ENCODE measurements at regions not wholly inside any gene's neighbourhood (a gene's known extent, or its start where the extent isn't known, plus 50 kb on each side); places are given as distances from the start of the nearest gene placed in this dataset.

DNA sequence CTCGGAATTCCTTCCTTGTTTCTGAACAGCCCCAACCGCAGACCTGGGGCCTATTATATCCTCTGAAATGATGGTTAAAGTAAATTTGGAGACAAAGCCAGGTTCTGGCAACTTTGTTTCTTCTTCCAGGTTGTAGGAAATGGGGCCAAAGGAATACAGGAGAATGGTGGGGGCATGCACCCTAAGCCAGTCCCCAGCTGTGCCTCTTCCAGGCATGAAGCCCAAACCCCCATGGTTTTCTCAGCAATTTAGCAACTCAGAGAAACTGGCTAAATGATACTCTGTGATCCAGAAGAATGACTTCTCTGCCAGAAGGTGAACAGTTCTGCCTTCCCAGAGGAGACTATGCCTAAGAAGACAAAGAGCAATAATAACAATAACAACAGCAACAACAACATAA, 635.0 kb upstream of the FANCL start:
- H3K9ac ChIP-seq, result no peak overlapping the region
- no peaks in the 10 kb centered on the region for H3K36me3 ChIP-seq
- H3K27ac ChIP-seq, result no peak overlapping the region
- H3K4me3 ChIP-seq, result no peak overlapping the region
- no peak for TF ChIP-seq Cebpa-rat (IDR thresholded peaks at IDR 0.05)
- no peaks in the 10 kb centered on the region for H3K9me3 ChIP-seq
- no peak overlapping the region for H3K4me2 ChIP-seq
- no peaks in the 10 kb centered on the region for H3K27me3 ChIP-seq
- no peaks in the 10 kb centered on the region for H3K4me1 ChIP-seq
- H4K20me1 ChIP-seq, result no peaks in the 10 kb centered on the region

DNA sequence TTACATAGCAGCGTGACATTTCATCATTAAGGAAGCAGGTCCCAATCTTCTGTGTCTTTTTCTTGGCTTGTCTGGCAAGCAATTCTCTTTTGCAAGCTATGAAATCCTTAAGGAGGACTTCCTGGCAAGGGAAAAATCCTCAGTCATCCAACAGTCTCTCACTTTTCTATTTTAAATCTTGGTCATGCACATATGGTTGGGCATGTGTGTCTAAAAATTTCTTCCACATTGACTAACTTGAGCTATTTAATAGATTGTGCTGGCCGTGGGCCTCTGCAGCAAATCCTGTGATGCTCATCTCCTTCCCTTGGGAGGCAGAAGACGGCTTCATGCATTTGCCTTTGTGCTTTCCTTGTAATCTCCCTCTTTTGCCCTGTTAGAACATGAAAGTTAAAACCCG, 634.3 kb upstream of the FANCL start:
- H3K9me3 ChIP-seq, result no peaks in the 10 kb centered on the region
- no peaks in the 10 kb centered on the region for H4K20me1 ChIP-seq
- no peaks in the 10 kb centered on the region for H3K27me3 ChIP-seq
- no peaks in the 10 kb centered on the region for H3K4me1 ChIP-seq
- H3K4me2 ChIP-seq, result no peak overlapping the region
- H3K27ac ChIP-seq, result no peak overlapping the region
- no peak overlapping the region for H3K4me3 ChIP-seq
- no peak overlapping the region for H3K9ac ChIP-seq
- TF ChIP-seq Cebpa-rat (IDR thresholded peaks at IDR 0.05), result no peak
- no peaks in the 10 kb centered on the region for H3K36me3 ChIP-seq

DNA sequence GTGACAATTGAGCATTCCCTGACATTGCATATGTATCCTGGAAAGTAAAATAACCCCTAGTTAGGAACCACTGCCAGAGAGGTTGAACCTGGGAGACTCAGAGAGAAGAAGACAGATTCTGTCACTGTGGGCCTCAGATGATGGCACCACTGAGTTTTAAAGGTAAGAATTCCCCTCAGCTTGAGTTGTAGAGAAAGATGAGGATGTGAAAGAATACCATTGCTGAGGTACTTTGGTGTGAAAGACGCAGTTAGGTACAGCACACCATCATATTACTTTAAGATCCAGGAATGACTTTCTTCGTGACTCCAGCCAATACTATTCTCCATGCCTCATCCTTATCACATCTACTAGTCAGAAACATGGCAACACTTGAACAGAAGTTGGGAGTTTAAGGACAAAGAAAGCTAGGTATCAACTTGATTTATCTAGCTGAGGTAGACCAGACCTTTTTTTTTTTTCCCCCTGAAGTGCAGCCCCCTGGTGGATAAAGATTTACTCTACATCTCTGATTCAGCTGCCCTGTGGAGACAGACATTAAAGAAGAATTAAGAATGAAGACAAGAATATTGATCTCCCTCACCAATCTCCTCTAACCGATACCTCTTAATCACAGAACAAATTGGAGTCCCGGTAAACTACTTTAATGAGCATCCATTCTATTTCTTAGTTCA, 630.5 kb upstream of the FANCL start:
- no peak overlapping the region for H3K4me2 ChIP-seq
- H3K9ac ChIP-seq, result no peak overlapping the region
- no peaks in the 10 kb centered on the region for H3K4me1 ChIP-seq
- no peak overlapping the region for H3K4me3 ChIP-seq
- no peaks in the 10 kb centered on the region for H3K36me3 ChIP-seq
- no peak for TF ChIP-seq Cebpa-rat (IDR thresholded peaks at IDR 0.05)
- H3K27me3 ChIP-seq, result no peaks in the 10 kb centered on the region
- no peak overlapping the region for H3K27ac ChIP-seq
- H3K9me3 ChIP-seq, result no peaks in the 10 kb centered on the region
- H4K20me1 ChIP-seq, result no peaks in the 10 kb centered on the region

DNA sequence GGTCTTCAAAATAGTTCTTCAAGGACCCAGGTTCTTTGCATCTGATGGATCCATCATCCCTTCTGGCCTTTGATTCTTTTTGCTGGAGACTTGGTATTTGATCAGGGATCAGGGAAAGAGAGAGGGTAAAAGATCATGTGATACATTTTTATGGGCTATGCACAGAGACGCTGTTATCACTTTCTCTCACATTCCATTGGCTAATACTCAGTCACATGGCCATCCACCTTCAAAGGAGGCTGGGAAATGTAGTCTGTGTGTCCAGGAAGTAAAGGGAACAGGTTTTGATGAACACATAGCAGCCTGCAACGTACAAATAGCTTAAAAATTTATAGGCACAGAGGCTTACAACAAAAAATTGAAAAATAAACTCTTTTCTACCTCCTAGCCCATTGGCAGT, 629.6 kb upstream of the FANCL start:
- no peak overlapping the region for H3K27ac ChIP-seq
- no peaks in the 10 kb centered on the region for H3K27me3 ChIP-seq
- H3K36me3 ChIP-seq, result no peaks in the 10 kb centered on the region
- H3K4me2 ChIP-seq, result no peak overlapping the region
- no peak overlapping the region for H3K9ac ChIP-seq
- no peak for TF ChIP-seq Cebpa-rat (IDR thresholded peaks at IDR 0.05)
- H4K20me1 ChIP-seq, result no peaks in the 10 kb centered on the region
- H3K4me1 ChIP-seq, result no peaks in the 10 kb centered on the region
- H3K9me3 ChIP-seq, result no peaks in the 10 kb centered on the region
- H3K4me3 ChIP-seq, result no peak overlapping the region

DNA sequence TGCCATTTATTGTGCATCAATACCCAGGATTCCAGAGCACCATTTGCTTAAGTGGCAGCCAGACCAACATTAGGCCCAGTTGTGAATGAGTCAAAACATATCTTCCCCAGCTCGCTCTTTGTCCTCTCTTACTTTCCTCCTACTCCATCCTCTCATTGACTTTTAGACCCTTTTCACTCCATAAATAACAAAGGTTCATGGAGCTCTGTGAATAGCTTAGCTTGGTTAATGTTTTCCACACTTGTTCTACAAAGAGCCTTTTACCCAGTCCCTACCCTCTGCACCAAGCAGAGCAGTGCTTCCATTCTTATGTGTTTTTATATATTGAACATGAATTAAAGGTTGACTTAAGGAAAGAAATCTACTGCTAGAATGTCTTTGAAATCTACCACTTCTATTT, 625.8 kb upstream of the FANCL start:
- Histone ChIP-seq H3K9me3 (no peaks in the 10 kb centered on the region), H3K4me3 (no peak overlapping the region), H3K27me3 (no peaks in the 10 kb centered on the region), H3K4me1 (no peaks in the 10 kb centered on the region), H3K27ac (no peak overlapping the region), H3K36me3 (no peaks in the 10 kb centered on the region), H3K9ac (no peak overlapping the region), H4K20me1 (no peaks in the 10 kb centered on the region), H3K4me2 (no peak overlapping the region)
- TF ChIP-seq Cebpa-rat (IDR thresholded peaks at IDR 0.05), result no peak

DNA sequence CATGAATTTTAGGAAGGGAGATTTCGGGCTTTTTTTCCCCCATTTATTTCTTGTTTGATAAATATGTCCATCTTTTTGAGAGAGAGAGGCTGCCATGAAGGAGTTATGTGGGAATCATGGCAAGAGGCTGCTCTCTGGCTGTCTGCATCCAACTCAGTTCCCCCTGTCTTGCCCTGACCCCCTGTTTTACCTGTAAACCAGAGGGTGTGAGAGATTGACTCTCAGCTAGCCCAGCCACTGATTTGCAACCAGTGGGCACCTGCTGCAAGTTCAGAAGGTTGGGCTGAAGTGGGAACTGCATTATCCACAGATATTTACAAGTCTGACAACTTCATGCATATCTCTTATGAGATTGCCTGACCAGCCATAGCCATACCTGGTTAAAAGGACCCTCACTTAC, 625.4 kb upstream of the FANCL start:
- Histone ChIP-seq H3K4me3 (no peak overlapping the region), H3K4me1 (no peaks in the 10 kb centered on the region), H3K9me3 (no peaks in the 10 kb centered on the region), H3K4me2 (no peak overlapping the region), H3K27ac (no peak overlapping the region), H3K27me3 (no peaks in the 10 kb centered on the region), H3K36me3 (no peaks in the 10 kb centered on the region), H3K9ac (no peak overlapping the region), H4K20me1 (no peaks in the 10 kb centered on the region)
- no peak for TF ChIP-seq Cebpa-rat (IDR thresholded peaks at IDR 0.05)

DNA sequence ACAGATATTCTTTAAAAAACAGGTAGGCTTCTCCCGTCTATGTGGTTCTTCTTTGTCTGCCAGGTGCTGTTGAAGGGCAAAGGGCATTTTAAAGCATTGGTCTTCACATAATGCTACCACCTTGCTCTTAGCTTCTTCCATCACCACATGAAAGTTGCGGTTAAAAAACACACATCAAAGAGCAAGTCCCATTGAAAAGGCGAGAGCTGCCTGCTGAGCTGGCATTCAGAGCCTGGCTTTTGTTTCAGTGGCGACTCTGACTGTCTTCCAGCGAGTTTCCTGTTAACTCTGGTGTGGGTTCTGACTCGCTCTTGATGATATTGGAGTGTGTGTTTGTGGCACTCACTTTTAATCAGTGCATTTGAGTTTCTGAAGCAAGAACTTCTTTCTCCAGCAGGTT, 624.9 kb upstream of the FANCL start:
- no peaks in the 10 kb centered on the region for H3K4me1 ChIP-seq
- no peaks in the 10 kb centered on the region for H4K20me1 ChIP-seq
- no peaks in the 10 kb centered on the region for H3K36me3 ChIP-seq
- H3K27me3 ChIP-seq, result no peaks in the 10 kb centered on the region
- H3K27ac ChIP-seq, result no peak overlapping the region
- no peaks in the 10 kb centered on the region for H3K9me3 ChIP-seq
- H3K4me2 ChIP-seq, result no peak overlapping the region
- H3K4me3 ChIP-seq, result no peak overlapping the region
- H3K9ac ChIP-seq, result no peak overlapping the region
- TF ChIP-seq Cebpa-rat (IDR thresholded peaks at IDR 0.05), result no peak

DNA sequence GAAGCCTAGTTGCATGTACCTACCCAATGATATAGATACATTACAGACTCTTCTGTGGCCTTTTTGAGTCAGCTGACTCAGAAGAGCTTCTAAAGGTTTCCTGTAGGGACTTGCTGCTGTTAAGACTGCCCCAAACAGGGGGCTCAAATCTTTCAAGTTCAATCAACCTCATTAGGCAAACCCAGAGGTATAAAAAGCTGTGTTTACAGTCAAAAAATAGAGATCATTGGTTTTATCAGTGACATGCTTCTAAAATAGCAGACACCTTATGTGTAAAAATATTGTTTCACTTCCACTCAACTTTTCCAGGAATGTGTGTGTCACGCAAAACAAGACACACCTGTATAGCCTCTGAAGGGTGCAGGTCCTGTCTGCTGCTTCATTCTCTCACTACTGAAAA, 624.3 kb upstream of the FANCL start:
- no peak overlapping the region for H3K4me3 ChIP-seq
- no peaks in the 10 kb centered on the region for H4K20me1 ChIP-seq
- no peak overlapping the region for H3K9ac ChIP-seq
- no peak overlapping the region for H3K27ac ChIP-seq
- H3K27me3 ChIP-seq, result no peaks in the 10 kb centered on the region
- H3K36me3 ChIP-seq, result no peaks in the 10 kb centered on the region
- TF ChIP-seq Cebpa-rat (IDR thresholded peaks at IDR 0.05), result no peak
- no peaks in the 10 kb centered on the region for H3K9me3 ChIP-seq
- H3K4me2 ChIP-seq, result no peak overlapping the region
- H3K4me1 ChIP-seq, result no peaks in the 10 kb centered on the region

DNA sequence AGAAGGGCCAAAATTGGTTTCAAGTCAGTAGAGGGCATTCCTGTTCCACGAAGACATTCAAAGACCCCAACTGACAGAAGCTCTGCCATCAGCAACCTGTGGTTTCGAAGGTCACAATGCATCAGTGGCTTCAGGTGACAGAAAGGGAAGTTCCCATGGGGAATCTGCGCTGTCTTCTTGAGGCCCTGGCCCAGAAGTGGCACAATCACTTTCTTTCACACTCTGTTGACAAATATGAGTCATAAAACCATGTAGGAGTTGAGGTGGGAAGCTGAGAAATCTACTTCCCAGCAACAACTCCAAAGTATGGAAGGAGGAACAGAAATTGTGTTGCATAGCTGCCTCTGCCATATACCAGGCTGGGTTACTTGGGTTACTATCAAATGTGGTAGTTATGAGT, 621.1 kb upstream of the FANCL start:
- TF ChIP-seq Cebpa-rat (IDR thresholded peaks at IDR 0.05), result no peak
- no peaks in the 10 kb centered on the region for H3K36me3 ChIP-seq
- no peaks in the 10 kb centered on the region for H4K20me1 ChIP-seq
- H3K4me3 ChIP-seq, result no peak overlapping the region
- H3K27ac ChIP-seq, result no peak overlapping the region
- no peaks in the 10 kb centered on the region for H3K27me3 ChIP-seq
- H3K4me2 ChIP-seq, result no peak overlapping the region
- no peaks in the 10 kb centered on the region for H3K4me1 ChIP-seq
- no peaks in the 10 kb centered on the region for H3K9me3 ChIP-seq
- H3K9ac ChIP-seq, result no peak overlapping the region

DNA sequence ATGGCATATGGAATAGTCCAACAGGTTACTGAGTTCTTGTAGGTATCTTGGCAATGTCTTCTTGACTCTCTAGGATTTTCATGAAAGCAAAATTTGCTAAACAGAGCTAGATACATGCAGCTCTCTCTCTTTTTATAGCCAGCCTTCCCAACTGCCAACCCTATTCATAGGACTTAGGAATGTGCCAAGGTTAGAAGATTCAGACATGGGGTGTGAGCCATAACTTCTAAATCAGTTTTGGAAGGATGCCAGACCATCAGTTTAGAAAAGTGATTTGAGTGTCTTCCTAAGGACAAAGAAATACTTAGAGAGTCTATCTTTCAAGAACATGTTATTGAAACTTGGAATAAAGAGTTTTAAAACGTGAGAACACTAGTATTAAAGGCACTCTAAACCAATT, 619.5 kb upstream of the FANCL start:
- Histone ChIP-seq H3K27me3 (no peaks in the 10 kb centered on the region), H3K9me3 (no peaks in the 10 kb centered on the region), H3K4me1 (no peaks in the 10 kb centered on the region), H3K9ac (no peak overlapping the region), H3K4me3 (no peak overlapping the region), H3K27ac (no peak overlapping the region), H4K20me1 (no peaks in the 10 kb centered on the region), H3K4me2 (no peak overlapping the region), H3K36me3 (no peaks in the 10 kb centered on the region)
- TF ChIP-seq Cebpa-rat (IDR thresholded peaks at IDR 0.05), result no peak

DNA sequence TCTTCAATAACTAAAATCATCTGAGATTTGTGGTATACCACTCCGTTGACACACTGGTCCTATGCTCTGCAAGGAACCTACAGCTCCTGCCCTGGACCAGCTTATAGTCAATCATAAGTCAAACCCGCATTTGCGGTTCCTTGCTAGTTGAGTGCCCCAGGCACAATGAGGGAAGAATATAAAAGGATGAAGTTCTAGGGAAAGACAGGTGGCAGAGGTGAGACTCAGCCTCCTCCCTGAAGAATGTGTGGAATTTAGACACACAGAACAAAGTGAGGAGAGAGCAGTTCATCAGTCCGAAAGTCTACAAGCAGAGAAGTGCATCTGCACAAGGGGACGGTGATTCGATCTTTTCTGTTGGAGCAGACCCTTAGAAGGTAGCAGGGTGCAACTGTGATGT, 615.0 kb upstream of the FANCL start:
- H3K4me1 ChIP-seq, result no peaks in the 10 kb centered on the region
- H3K27ac ChIP-seq, result no peak overlapping the region
- no peaks in the 10 kb centered on the region for H4K20me1 ChIP-seq
- no peaks in the 10 kb centered on the region for H3K9me3 ChIP-seq
- no peak overlapping the region for H3K9ac ChIP-seq
- no peak for TF ChIP-seq Cebpa-rat (IDR thresholded peaks at IDR 0.05)
- H3K4me3 ChIP-seq, result no peak overlapping the region
- no peaks in the 10 kb centered on the region for H3K36me3 ChIP-seq
- H3K27me3 ChIP-seq, result no peaks in the 10 kb centered on the region
- H3K4me2 ChIP-seq, result no peak overlapping the region
